Endothelial cell of umbilical vein (primary cell): ENCODE measurements at regions not wholly inside any gene's neighbourhood (a gene's known extent, or its start where the extent isn't known, plus 50 kb on each side); places are given as distances from the start of the nearest gene placed in this dataset.

Experiments used
- BruUV-seq: library from RNA; stranded (reverse); fragments of 400-500 nt; replicated peaks from 2 replicates; lab custom pipeline; 2021; lab: Mats Ljungman, UMichigan
- CTCF ChIA-PET: fragments of 300-600, 350-600 bp; sonication (Branson Sonifier 250); formaldehyde crosslinking; loops from one replicate; lab custom pipeline; 2021; ENCODE audit warnings: antibody characterized with exemption, inconsistent platforms; lab: Charles Lee
- POLR2A ChIA-PET: fragments of 300-600, 350-600 bp; sonication (Branson Sonifier 250); formaldehyde crosslinking; loops from one replicate; lab custom pipeline; 2021; ENCODE audit warnings: antibody characterized with exemption, inconsistent platforms; lab: Charles Lee
- DNase-seq: peaks from one replicate; pipeline ENCODE4 v3.0.0-alpha.2; 2011; ENCODE audit warnings: low read depth, low spot score
- FAIRE-seq: peaks from 2 replicates; lab custom pipeline; 2011; peaks lifted over from hg19 to GRCh38; lab: Jason Lieb, UNC
- H2AFZ ChIP-seq: 2 replicates; pipeline ENCODE4 v1.6.0; 2012; ENCODE audit warnings: low read depth, low read length, control low read depth, inconsistent platforms
- H3K27ac ChIP-seq: 2 replicates; pipeline ENCODE4 v1.5.1; 2011; ENCODE audit warnings: low read depth, mild to moderate bottlenecking, control low read depth, low read length, moderate library complexity; ENCODE audit not compliant: insufficient read depth
- H3K27me3 ChIP-seq, 2 experiments: 2 replicates each; pipeline versions ENCODE4 v1.6.0 to v1.6.1; 2011; ENCODE audit warnings: low read length in 2 of 2, mixed read lengths in 1 of 2; ENCODE audit not compliant: control insufficient read depth in 2 of 2, insufficient read depth in 2 of 2
- H3K36me3 ChIP-seq, 2 experiments: 2 replicates in 1 of 2; 3 replicates in 1 of 2; pipeline ENCODE4 v1.5.1; 2011; ENCODE audit warnings: low read length in 2 of 2, mild to moderate bottlenecking in 1 of 2, moderate library complexity in 1 of 2; ENCODE audit not compliant: control insufficient read depth in 2 of 2, insufficient read depth in 2 of 2; ENCODE audit errors: extremely low read depth in 1 of 2
- H3K4me1 ChIP-seq: 3 replicates; pipeline ENCODE4 v1.5.1; 2011; ENCODE audit warnings: mild to moderate bottlenecking, low read length; ENCODE audit not compliant: control insufficient read depth, insufficient read depth; ENCODE audit errors: extremely low read depth
- H3K4me2 ChIP-seq: 2 replicates; pipeline ENCODE4 v1.6.1; 2011; ENCODE audit warnings: low read length, control low read depth, mixed read lengths; ENCODE audit not compliant: insufficient read depth
- H3K4me3 ChIP-seq, 3 experiments: fragments of 200-600 bp in 1 of 3; sonication (generic), shearing (Covaris generic) in 1 of 3; replicated peaks in 1 of 3; 2 replicates each; pipeline ENCODE4 v1.5.1; 2011 to 2016; ENCODE audit warnings: control low read depth in 3 of 3, low read length in 3 of 3, mild to moderate bottlenecking in 2 of 3, inconsistent platforms in 1 of 3, low read depth in 1 of 3, moderate library complexity in 1 of 3; ENCODE audit not compliant: insufficient read depth in 1 of 3
- H3K79me2 ChIP-seq: 2 replicates; pipeline ENCODE4 v1.6.0; 2012; ENCODE audit warnings: low read length, inconsistent platforms; ENCODE audit not compliant: control insufficient read depth, insufficient read depth
- H3K9ac ChIP-seq: replicated peaks from 2 replicates; pipeline ENCODE3; 2011; ENCODE audit warnings: low read length, control low read depth; ENCODE audit not compliant: insufficient read depth; ENCODE audit errors: extremely low read depth
- H3K9me1 ChIP-seq: replicated peaks from 3 replicates; pipeline ENCODE4 v1.6.0; 2011; ENCODE audit warnings: mild to moderate bottlenecking, low read length; ENCODE audit not compliant: control insufficient read depth, insufficient read depth; ENCODE audit errors: extremely low read depth
- H3K9me3 ChIP-seq: replicated peaks from 2 replicates; pipeline ENCODE4 v1.5.1; 2012; ENCODE audit warnings: low read length, inconsistent platforms; ENCODE audit not compliant: control insufficient read depth, insufficient read depth
- H4K20me1 ChIP-seq: replicated peaks from 2 replicates; pipeline ENCODE3; 2011; ENCODE audit warnings: mild to moderate bottlenecking, low read length; ENCODE audit not compliant: control insufficient read depth, insufficient read depth; ENCODE audit errors: extremely low read depth
- EZH2 ChIP-seq: IDR thresholded peaks from 2 replicates; pipeline ENCODE4 v1.6.1; 2012; ENCODE audit warnings: borderline replicate concordance, low read depth, mild to moderate bottlenecking, moderate library complexity, low read length, inconsistent platforms; ENCODE audit not compliant: severe bottlenecking
- JUN ChIP-seq: IDR thresholded peaks from 2 replicates; pipeline ENCODE4 v1.6.1; 2011; ENCODE audit warnings: borderline replicate concordance, low read depth; ENCODE audit not compliant: insufficient read length, insufficient read depth
- MYC ChIP-seq: IDR thresholded peaks from one replicate; pipeline ENCODE4 v1.6.1; 2011; ENCODE audit warnings: mild to moderate bottlenecking, low read depth, low read length
- POLR2A ChIP-seq: IDR thresholded peaks from 2 replicates; pipeline ENCODE4 v1.6.1; 2012; ENCODE audit warnings: low read depth, mild to moderate bottlenecking, control low read depth, low read length
- dilution Hi-C: fragments of 300-500 bp; cut with MboI; formaldehyde crosslinking; loops from one replicate; pipeline ENCODE4 v1.15.0; 2019; ENCODE audit warnings: low sequenced_read_pairs; ENCODE audit not compliant: extremely low pct_ligation_motif_present
- intact Hi-C: fragments of 100-400 bp; cut with micrococcal nuclease; formaldehyde crosslinking; loops from one replicate; pipeline ENCODE4 v1.10.0; 2022
- TF ChIP-seq, protein P1 (sequence below), 2 donors: IDR thresholded peaks; 1 replicate in 1 of 2; 2 replicates in 1 of 2; pipeline ENCODE4 v1.5.1; 2011; ENCODE audit warnings: low read length in 2 of 2, mild to moderate bottlenecking in 2 of 2, moderate library complexity in 2 of 2, control low read depth in 1 of 2, inconsistent platforms in 1 of 2, low read depth in 1 of 2; ENCODE audit not compliant: insufficient read depth in 1 of 2; ENCODE audit errors: extremely low read depth in 1 of 2

DNA sequence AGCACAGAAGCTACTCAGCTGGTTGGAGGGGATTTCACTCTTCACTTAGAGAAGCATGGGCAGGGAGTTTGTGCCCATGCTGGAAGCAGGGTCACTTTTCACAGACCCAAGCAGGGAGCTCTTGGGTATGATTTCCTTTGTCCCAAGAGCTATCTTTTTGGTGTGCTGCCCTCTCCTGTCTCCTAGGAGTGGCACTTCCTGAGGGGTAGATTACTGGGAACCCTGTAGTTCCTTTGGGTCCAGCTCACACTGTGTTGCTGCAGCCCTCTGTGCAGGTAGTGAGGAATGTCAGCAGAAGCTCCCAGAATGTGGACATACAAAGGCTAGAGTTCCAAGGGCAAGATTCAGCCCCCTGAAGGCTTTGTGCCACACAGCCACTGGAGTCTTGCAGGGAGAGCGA is 537.1 kb upstream of the ANO3 start:
- BruUV-seq, result no TSS peak
- no peak for DNase-seq
- H2AFZ ChIP-seq, result no peak overlapping the region
- no peak overlapping the region for H3K27ac ChIP-seq
- TF ChIP-seq, protein P1, sequence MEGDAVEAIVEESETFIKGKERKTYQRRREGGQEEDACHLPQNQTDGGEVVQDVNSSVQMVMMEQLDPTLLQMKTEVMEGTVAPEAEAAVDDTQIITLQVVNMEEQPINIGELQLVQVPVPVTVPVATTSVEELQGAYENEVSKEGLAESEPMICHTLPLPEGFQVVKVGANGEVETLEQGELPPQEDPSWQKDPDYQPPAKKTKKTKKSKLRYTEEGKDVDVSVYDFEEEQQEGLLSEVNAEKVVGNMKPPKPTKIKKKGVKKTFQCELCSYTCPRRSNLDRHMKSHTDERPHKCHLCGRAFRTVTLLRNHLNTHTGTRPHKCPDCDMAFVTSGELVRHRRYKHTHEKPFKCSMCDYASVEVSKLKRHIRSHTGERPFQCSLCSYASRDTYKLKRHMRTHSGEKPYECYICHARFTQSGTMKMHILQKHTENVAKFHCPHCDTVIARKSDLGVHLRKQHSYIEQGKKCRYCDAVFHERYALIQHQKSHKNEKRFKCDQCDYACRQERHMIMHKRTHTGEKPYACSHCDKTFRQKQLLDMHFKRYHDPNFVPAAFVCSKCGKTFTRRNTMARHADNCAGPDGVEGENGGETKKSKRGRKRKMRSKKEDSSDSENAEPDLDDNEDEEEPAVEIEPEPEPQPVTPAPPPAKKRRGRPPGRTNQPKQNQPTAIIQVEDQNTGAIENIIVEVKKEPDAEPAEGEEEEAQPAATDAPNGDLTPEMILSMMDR (IDR thresholded peaks at IDR 0.05; ENCODE audit: extremely low read depth in 1 of 2, insufficient read depth in 1 of 2, low read depth in 1 of 2, low read length in 2 of 2), result no peak
- TF ChIP-seq MYC, result no peak
- H4K20me1 ChIP-seq, result no peaks in the 10 kb centered on the region
- CTCF ChIA-PET, result no interaction called here
- dilution Hi-C loops, result no loop called here
- H3K79me2 ChIP-seq, result no peaks in the 10 kb centered on the region
- intact Hi-C loops, result no loop called here
- no peaks in the 10 kb centered on the region for H3K9me3 ChIP-seq
- no peaks in the 10 kb centered on the region for H3K4me1 ChIP-seq
- no peak overlapping the region for H3K4me3 ChIP-seq
- H3K9me1 ChIP-seq, result no peaks in the 10 kb centered on the region
- POLR2A ChIA-PET, result no interaction called here
- no peaks in the 10 kb centered on the region for H3K36me3 ChIP-seq
- H3K9ac ChIP-seq, result no peak overlapping the region
- FAIRE-seq, result no peak
- H3K27me3 ChIP-seq, result no peaks in the 10 kb centered on the region
- H3K4me2 ChIP-seq, result no peak overlapping the region

DNA sequence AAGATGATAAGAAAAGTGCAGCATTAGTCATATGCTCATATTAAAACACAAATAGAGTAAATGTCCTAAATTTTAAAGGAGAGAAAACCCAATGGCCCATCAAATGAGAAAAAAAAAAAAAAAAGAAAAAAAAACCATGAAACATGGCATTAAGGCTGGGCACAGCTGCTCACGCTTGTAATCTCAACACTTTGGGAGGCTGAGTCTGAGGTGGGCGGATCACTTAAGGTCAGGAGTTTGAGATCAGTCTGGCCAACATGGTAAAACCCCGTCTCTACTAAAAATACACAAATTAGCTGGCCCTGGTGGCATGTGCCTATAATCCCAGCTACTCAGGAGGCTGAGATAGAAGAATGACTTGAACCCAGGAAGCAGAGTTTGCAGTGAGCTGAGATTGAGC is 515.5 kb upstream of the ANO3 start:
- Histone ChIP-seq H2AFZ (no peak overlapping the region), H3K79me2 (no peaks in the 10 kb centered on the region), H3K4me1 (no peaks in the 10 kb centered on the region), H3K9ac (no peak overlapping the region), H3K4me3 (no peak overlapping the region), H3K4me2 (no peak overlapping the region), H3K9me3 (no peaks in the 10 kb centered on the region), H4K20me1 (no peaks in the 10 kb centered on the region), H3K9me1 (no peaks in the 10 kb centered on the region), H3K27ac (no peak overlapping the region), H3K36me3 (no peaks in the 10 kb centered on the region), H3K27me3 (no peaks in the 10 kb centered on the region)
- FAIRE-seq (no peak), DNase-seq (no peak)
- ChIA-PET CTCF (no interaction called here), POLR2A (no interaction called here)
- dilution Hi-C loops, result no loop called here
- intact Hi-C loops, result no loop called here
- no TSS peak for BruUV-seq
- TF ChIP-seq MYC (no peak), EZH2 (no peak), POLR2A (no peak), JUN (no peak)
- TF ChIP-seq, protein P1 (IDR thresholded peaks at IDR 0.05; ENCODE audit: extremely low read depth in 1 of 2, insufficient read depth in 1 of 2, low read depth in 1 of 2, low read length in 2 of 2), result no peak
